ENCODE measurements at regions not wholly inside any gene's neighbourhood (a gene's known extent, or its start where the extent isn't known, plus 50 kb on each side); places are given as distances from the start of the nearest gene placed in this dataset.

- no peak for DNase-seq
These were observed 51.0 kb upstream of the MLIP start for GRCh38 chr6:54060286-54060685.
